ENCODE measurements at regions not wholly inside any gene's neighbourhood (a gene's known extent, or its start where the extent isn't known, plus 50 kb on each side); places are given as distances from the start of the nearest gene placed in this dataset.

DNA sequence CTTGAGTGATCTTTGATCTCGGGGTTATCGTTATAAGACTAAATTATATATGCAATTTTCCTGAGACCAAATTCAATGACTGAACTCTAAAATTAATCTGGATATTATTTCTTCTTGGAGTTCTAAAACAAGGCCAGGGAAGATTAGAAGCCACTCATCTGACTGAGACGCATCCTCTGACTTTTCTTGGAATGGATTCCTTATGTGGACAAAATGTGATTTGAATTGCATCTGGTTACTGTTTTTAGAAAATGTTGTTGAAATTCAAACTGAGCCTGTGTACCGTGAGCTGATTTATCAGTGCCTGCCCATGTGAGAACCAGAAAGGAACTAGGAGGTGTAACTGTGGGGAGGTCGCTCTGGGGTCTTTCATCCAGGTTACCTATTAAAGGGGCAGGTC is 330.8 kb downstream of the OSR1 start:
- no peak for DNase-seq

DNA sequence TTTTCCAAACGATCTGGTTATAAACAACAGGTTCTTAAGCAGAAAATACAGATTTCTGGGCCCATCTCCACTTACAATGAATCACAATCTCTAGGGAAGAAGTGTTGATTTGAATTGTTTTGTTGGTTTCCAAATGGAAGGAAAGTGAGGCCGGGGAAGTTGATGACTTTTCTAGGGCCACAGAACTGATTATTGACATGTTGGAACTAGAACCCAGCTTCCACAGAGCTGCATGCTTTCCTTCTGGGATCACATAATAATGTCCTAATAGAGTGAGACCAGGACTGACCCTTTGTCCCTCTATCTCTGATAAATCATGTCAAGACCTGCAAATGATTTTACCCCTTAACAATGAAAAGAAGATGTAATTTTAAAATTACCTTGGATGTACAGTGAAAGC is 332.2 kb downstream of the OSR1 start:
- DNase-seq = no peak

DNA sequence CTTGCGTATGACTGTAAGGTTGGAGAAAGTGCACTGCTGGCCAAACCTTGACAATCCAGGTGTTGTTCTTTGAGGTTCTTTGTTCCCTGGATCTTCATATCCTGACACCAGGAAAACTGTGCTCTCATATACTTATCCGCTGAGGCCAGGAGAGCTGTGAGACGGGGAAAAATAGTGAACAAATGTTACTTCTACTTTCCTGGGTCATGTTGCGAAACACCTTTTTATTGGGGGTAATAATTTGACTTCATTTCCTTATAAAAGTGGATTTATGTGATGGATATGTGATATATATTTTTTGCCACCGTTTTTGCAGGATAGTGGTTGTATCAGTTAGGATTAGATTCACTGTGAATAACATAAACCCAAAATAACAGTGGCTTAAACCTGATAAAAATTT is 336.1 kb downstream of the OSR1 start:
- DNase-seq = no peak

DNA sequence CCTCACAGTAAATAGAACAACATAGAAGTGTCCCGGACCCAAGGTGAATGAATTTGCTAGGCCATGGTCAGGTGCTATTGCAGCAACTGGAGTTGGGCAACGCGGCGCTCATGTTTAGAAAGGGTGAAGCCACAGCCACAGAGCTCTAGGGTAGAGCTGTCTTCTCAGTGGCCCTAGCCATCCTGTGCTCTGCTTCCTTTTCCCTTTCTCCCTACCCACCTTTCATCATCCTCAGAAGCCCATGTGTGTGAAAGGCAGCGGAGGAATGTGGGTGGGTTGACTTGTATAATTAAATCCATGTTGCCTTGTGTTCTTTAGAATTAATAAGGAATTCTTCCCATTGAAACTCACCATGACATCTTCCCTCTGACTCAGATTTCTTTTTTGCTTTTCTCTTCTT is 336.7 kb downstream of the OSR1 start:
- no peak for DNase-seq

DNA sequence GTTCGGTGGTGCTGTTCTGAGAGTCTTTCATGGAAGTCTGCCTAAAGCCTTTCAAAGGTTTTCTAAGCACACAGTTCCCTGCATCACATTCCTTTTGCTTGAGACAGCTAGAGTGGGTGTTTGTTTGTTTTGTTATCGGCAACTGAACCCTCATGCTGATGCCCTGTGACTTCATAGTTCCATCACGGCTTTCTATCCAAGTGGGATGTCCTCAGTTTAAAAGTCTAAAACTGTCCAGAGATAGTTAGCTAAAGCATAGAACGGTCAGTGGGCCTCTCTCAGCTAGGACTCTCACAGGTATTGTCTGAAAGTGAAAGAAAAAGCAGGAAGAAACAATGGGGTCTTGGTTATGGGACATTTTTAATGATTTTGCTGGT is 337.3 kb downstream of the OSR1 start:
- DNase-seq = no peak

DNA sequence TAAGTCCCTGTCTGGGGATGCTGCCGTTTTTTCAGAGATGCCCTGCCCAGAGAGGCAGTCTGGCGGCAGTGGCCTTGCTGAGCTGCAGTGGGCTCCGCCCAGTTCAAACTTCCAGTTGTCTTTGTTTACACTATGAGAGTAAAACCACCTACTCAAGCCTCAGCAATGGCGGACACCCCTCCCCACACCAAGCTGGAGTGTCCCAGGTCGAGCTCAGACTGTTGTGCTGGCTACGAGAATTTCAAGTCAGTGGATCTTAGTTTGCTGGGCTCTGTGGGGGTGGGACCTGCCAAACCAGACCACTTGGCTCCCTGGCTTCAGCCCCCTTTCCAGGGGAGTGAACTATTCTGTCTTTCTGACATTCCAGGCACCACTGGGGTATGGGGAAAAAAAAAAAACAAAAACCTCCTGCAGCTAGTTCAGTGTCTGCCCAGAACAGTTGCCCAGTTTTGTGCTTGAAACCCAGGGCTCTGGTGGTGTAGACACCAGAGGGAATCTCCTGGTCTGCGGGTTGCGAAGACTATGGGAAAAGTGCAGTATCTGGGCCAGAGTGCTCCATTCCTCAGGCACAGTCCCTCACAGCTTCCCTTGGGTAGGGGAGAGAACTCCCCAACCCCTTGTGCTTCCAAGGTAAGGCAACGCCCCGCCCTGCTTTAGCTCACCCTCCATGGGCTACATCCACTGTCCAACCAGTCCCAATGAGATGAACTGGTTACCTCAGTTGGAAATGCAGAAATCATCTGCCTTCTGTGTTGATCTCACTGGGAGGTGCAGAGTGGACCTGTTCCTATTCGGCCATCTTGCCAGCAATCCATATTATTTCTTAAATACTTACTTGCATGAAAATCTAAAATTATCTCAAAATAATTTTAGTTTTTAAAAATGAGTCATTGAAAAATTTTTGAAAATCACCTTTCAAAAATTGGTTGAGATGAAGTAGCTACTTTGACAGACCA is 338.0 kb downstream of the OSR1 start:
- no peak for DNase-seq

DNA sequence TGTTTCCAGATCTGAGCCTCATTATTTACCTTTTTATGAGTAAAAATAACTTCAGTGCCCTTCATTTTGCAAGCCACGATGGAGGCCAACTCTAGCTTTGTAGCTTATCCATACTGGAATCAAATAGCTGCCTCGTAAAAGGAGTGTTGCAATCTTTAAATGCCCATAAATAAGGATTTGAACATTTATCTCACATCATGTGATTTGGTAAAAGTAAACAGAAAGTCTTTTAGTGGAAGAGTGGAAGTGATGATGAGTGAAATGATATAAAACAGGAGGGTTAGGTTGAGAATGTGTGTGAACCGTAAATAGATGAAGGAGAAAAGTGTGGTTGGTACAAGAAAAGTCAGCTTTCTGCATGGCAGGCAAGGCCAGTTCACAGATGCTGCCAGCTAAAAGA is 348.9 kb downstream of the OSR1 start:
- DNase-seq = no peak

DNA sequence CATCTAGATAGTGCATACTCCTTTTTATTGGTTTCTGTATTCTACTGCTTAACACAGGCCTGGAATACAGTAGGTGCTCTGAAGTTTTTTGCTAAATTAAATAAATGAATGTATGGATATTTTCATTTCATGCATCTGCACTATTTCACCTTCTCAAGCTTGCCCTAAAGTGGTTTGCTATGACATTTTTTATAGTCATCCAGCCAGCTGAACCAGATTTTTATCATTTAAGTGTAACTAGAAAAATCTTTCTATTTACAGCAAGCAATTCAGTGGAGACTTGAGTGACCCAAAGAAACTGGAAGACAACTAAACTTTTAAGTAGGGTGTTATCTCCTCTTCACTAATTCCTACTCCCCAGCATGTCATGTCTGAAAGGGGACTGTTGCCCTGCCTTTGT is 354.9 kb downstream of the OSR1 start:
- no peak for DNase-seq

DNA sequence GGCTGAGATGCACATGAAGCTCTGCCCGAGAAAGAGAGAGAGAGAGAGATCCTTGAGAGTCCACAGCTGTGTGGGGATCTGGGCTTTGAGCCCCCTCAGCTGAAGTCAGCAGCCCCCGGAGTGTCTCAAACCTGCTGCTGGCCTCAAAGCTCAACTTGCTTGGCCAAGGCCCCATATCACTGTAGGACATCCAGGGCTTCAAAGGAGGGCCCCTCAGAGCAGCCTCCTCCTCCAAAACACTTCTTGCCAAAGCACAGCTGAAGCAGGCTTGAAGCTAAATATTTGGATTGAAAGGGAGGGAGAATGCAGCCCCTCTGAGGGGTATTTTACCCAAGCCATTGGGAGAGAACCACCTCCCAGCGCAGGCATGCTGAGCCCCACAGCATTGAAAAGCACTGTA is 357.6 kb downstream of the OSR1 start:
- no peak for DNase-seq

DNA sequence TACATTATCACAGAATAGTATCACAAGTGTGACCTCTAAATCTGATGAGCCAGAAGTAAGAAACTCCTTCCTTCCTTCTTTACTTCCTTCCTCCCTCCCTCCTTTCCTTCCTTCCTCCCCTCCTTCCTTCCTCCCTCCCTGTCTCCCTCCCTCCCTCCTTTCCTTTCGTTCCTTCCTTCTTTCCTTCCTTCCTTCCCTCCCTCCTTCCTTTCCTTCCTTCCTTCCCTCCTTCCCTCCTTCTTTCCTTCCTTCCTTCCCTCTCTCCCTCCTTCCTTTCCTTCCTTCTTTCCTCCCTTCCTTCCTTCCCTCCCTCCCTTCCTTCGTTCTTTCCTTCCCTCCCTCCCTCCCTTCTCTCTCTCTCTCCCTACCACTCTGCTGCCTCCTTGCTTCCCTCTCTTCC is 359.2 kb downstream of the OSR1 start:
- DNase-seq = no peak

DNA sequence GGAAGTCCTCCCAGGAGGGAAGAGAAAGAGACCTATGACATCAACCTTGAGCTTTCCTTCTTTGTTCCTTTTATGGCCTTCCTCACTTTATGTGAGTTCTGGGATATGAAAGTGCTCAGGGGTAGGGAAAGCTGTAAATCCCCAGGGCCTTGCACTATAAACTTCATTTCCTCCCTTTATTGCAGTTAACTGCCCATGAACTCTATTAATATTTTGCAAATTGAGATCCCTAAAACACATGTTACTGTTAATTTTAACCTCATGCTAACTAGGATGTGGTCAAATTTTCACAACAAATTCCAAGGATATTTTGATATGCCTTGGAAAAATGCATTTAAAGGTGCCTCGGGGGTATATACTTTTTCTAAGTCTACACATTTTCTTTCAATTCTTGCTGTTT is 359.9 kb downstream of the OSR1 start:
- DNase-seq = no peak

DNA sequence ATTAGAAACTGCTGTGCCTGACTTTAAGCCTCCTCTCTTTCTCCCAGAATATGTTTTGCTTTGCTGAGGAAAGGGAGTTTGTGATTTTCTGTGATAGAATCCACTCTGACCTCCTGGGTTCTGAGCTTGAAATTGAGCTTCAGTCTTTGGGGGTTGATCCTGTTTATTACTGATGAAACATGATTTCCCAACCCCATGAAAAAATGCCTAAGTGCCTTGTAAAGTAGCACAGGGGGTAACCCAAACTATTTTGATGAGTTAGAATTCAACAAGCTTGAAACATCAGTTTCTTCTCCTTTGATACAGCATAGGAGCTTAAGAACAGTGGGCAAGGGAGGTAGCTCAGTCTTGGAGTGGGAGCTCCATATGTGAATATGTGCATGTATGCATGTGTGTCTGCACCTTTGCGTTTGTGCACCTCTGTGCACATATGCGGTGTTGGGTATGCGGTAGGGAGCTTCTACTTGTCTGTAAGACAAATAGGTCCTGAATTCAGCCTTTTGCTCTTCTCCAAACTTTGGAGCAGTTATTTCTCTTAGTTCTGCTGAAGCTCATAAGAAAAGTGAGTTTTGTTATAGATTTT is 364.6 kb downstream of the OSR1 start:
- no peak for DNase-seq

DNA sequence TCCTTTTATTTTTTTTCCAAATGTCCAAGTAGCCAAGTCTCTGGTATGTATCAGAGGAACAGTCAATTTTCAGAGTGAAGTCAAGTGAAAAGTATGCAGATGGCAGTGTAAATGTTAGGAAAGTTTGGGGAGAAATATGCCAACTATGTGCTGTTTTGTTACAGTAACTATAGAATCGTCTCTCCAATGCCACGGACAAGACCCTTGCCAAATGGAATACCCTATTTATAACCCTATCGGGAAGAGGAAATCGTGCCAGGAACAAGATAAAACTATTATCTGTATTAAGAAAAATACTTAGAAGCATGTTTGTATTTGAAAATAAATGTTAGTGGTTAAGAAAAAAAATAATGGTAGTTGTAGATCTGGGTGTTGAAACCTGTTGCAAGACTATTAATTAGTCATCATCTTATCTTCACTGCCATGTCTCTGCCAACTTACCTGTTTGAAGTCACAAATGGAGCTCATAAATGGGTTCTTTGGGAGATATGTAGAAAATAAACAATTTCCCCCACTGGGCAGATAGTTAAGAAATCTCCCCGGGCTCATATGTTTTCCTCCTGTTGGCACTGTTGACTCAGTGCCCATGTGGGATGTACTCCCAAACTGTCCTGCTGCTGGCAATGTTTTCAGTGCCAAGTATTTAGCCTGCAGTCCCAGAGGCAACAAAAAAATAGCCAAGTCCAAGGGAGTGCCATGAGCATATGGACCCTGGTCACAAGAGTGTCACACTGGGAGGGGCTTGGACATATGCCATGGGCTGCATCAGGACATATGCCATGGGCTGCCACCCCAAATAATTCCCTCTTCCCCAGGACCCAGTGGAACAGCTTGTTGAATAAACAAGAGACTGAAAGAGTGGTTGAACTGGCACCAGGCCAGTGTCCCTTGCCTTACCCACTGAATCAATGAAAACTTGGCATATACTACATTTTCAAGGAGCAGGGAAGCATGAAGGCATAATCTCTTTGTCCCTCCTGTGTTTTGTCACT is 366.9 kb downstream of the OSR1 start:
- no peak for DNase-seq

DNA sequence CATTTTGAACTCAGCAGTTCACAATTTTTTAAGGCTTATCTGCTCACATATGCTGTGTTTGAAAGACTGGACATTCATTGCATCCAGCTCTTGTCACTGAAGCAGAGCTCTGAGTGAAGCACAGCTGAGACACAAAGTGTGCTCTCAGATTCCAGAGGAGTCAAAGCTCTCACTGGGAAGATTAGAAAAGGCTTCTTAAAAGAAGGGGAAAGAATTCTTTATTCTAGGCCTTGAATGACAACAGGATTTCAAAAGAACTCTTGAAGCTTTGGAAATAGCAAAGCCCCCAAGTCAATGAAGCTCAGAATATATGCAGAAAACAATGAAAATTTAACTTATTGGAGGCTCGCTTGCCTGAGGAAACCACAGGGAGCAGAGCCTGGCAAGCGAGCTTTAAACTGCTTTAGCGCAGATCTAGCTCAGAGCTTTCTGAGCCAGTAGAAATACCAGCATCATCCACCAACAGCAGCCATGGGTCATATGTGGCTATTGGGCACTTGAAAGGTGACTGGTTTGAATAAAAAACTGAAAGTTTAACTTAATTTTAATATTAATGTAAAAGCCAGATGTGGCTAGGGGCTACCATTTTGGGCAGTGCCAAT is 369.7 kb downstream of the OSR1 start:
- no peak for DNase-seq

DNA sequence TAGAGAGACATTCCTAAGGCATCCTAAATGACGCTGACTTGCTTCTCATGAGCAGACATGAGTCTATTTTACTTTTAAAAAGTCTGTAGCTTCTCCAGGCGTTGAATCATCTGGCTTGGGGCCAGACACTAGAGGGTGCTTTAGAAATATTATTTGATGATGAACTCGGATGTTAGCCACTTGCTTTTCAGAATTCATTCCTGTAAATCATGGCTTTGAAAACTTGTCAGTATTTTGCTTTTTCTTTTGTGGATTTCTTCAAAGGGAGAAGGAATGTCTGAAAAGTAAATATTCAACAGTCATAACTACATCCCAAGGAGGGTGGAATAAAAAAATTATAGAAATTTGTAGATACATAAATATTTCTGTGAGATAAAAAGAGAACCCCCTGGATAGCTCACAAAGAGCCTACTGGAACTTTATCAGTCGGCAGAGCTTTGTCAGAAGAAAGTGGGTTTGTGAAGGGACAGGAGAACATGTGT is 370.8 kb downstream of the OSR1 start:
- no peak for DNase-seq

DNA sequence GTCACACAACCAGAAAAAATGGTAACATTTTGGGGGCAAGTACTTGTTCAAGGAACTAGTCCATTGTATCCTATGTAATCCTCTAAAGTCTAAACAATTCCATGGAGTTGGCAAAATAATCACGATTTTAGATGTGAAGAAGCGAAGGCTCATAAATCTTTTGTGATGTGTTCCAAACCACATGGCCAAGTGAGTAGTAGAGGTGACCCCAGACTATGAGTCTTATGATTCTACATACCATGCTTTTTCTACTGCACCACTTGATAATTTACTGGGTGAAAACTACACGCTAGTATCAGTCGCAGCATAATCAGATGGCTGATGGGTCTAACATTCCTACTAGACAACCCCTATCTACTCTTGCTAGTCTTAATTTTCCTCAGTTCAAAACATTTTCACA is 371.4 kb downstream of the OSR1 start:
- DNase-seq = no peak

DNA sequence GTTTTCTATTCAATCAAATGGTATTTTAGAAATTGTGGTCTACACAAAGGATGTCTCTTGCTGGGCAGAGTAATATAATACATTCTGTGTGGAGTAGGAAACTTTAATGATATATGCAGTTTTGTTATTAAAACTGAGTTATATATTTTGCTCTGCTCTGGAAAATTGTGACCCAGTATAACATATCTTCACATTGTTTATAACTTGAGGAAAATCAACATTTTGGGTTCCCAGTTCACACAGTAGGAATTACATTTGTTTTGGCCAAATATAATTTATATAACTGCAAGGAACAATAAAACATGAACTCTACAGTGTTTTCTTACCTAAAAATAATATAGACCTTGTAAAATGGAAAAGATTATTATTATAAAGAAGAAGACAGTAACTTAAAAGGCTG is 372.4 kb downstream of the OSR1 start:
- no peak for DNase-seq

DNA sequence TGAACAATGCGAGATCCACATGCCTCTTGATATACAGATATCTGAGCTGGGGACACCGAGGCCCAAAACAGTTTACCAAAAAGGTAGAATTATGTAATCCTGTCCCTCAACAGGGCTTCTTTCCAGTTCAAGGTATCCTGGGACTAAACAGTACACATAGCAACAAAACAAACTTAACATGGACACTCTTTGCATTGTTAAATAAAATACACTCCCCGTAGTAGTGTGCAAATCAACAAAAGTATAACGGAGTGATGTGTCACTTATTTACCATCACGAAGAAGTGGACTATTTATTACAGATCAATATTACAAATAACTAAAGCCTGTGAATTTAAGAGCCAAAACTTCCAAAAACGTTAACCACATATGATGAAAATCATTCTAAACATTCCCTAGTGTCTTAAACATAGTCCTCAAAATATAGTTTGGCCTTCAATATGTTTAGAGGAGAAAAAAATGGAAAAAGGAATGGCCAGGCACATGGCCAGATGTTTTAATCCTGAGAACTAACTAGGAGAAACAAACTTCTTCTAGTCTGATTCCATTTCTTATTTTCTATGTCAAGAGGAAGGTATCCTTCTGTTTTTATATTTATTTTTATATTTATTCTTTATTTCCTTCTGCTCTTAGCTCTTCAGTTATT is 377.5 kb downstream of the OSR1 start:
- DNase-seq = no peak

DNA sequence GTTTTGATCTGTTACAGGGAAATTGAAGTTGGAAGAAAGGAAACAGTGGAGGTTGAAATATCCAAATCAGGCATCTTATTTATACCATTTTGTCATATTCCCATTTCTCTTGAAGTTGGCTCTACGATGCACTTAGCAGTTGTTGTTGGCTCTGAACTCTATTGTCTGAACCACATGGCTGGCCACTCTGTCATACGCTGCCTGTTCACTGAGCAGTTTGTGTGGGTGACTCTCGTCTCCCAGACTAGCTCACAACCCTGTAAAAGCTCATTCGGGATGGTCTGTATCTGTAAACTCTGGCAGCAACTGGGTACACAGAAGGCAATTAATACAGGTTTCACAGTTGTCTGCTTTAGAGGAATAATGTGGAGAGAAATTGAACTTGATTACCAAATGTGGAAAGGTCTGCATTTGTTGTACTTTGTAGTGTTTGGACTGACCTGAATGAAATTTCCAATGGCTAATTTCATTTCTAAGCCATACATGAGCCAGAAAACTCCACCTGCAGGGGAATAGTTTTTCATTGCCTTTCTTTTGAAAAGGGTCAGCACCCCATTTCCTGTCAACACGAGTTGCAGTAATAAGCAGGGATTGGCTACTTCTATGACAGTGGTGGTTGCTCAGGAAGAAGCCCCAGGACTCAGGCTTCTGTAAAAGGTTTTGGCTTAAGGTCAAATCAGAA is 378.2 kb downstream of the OSR1 start:
- no peak for DNase-seq

DNA sequence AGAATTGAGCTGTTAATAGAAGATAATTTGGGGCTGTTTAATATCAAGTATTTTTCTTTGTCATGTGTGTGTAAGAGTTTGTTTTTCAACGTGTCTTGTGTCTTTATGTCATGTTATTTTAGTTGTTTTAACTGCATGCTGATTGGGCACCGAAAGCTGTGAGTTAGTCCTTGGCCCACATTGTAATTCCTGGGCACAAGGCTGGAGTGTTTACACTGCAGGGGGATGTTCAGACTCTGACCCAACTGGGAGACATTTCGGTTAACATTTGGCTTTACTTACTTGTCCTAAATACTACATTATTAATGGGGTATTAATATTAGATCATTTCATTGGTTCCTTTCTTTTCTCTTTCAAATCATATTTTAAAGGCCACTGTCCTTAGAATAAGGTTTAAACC is 381.0 kb downstream of the OSR1 start:
- DNase-seq = no peak

DNA sequence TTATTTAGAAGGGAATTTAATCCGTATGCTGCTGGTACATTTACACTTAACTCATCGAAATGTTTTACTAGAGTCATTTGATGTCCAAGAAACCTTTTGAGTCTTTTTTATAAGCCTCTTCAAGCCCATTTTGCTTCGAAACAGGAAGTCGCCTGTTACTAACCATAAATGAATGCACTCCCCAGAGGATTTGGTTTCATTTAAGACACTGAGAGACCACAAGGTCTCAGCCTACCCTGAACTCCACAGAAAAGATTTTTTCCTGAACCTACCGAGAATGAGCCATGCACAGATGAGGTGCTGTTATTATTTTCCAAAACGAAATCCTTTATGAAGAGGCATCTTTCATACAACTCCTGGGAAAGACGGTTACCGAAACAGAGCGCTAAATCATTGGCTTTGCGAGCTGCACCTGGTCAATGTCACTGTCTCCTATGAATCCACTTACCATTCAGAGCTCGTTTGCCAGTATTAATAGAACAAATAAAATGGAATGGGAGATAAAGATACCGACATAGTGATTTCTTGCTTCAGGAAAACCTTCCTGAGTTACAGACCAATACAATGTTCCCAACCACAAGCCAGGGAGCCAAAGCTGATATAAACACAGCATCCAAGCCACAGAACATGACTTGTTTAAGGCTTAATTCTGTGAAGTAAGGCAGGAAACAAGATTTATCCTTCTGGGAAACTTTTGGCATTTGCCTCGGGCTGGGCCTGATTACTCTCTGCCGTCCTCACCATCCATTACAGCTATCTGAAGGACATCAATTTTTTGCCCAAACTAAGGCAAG is 382.1 kb downstream of the OSR1 start:
- DNase-seq = no peak
